ENCODE measurements at regions not wholly inside any gene's neighbourhood (a gene's known extent, or its start where the extent isn't known, plus 50 kb on each side); places are given as distances from the start of the nearest gene placed in this dataset.

GRCh38 chr7:39810710-39811109 lies 139.3 kb upstream of the CDK13 start:
- H3K4me1 Mint-ChIP-seq (ENCODE audit: unreplicated experiment): peaks cover 17% of the 10 kb centered on the region
- TF ChIP-seq, protein P1, sequence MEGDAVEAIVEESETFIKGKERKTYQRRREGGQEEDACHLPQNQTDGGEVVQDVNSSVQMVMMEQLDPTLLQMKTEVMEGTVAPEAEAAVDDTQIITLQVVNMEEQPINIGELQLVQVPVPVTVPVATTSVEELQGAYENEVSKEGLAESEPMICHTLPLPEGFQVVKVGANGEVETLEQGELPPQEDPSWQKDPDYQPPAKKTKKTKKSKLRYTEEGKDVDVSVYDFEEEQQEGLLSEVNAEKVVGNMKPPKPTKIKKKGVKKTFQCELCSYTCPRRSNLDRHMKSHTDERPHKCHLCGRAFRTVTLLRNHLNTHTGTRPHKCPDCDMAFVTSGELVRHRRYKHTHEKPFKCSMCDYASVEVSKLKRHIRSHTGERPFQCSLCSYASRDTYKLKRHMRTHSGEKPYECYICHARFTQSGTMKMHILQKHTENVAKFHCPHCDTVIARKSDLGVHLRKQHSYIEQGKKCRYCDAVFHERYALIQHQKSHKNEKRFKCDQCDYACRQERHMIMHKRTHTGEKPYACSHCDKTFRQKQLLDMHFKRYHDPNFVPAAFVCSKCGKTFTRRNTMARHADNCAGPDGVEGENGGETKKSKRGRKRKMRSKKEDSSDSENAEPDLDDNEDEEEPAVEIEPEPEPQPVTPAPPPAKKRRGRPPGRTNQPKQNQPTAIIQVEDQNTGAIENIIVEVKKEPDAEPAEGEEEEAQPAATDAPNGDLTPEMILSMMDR (IDR thresholded peaks at IDR 0.05): no peak
- no peaks in the 10 kb centered on the region for H3K9me3 Mint-ChIP-seq (ENCODE audit: unreplicated experiment)
- H3K27ac Mint-ChIP-seq (ENCODE audit: unreplicated experiment): no peak overlapping the region
- no peaks in the 10 kb centered on the region for H3K36me3 Mint-ChIP-seq (ENCODE audit: unreplicated experiment)
- no peak overlapping the region for H3K4me3 Mint-ChIP-seq (ENCODE audit: unreplicated experiment)
- H3K27me3 Mint-ChIP-seq (ENCODE audit: unreplicated experiment): peaks cover 26% of the 10 kb centered on the region
- DNase-seq (ENCODE audit: extremely low spot score, unreplicated experiment): no peak

- H3K9me3 Mint-ChIP-seq (ENCODE audit: unreplicated experiment): no peaks in the 10 kb centered on the region
- no peak overlapping the region for H3K4me3 Mint-ChIP-seq (ENCODE audit: unreplicated experiment)
- TF ChIP-seq, protein P1 (IDR thresholded peaks at IDR 0.05): no peak
- H3K27ac Mint-ChIP-seq (ENCODE audit: unreplicated experiment): no peak overlapping the region
- DNase-seq (ENCODE audit: extremely low spot score, unreplicated experiment): no peak
- H3K36me3 Mint-ChIP-seq (ENCODE audit: unreplicated experiment): no peaks in the 10 kb centered on the region
- peaks cover 17% of the 10 kb centered on the region for H3K4me1 Mint-ChIP-seq (ENCODE audit: unreplicated experiment)
- H3K27me3 Mint-ChIP-seq (ENCODE audit: unreplicated experiment): peaks cover 31% of the 10 kb centered on the region
Observed at GRCh38 chr7:39811161-39811614, 138.9 kb upstream of the CDK13 start.

- Mint-ChIP-seq H3K27ac (ENCODE audit: unreplicated experiment) (no peak overlapping the region), H3K4me1 (ENCODE audit: unreplicated experiment) (peaks cover 6% of the 10 kb centered on the region), H3K9me3 (ENCODE audit: unreplicated experiment) (no peaks in the 10 kb centered on the region), H3K36me3 (ENCODE audit: unreplicated experiment) (no peaks in the 10 kb centered on the region), H3K27me3 (ENCODE audit: unreplicated experiment) (peaks cover 79% of the 10 kb centered on the region), H3K4me3 (ENCODE audit: unreplicated experiment) (no peak overlapping the region)
- DNase-seq (ENCODE audit: extremely low spot score, unreplicated experiment): no peak
- TF ChIP-seq, protein P1 (IDR thresholded peaks at IDR 0.05): no peak
Observed at GRCh38 chr7:39816462-39817060, 133.5 kb upstream of the CDK13 start.

DNA sequence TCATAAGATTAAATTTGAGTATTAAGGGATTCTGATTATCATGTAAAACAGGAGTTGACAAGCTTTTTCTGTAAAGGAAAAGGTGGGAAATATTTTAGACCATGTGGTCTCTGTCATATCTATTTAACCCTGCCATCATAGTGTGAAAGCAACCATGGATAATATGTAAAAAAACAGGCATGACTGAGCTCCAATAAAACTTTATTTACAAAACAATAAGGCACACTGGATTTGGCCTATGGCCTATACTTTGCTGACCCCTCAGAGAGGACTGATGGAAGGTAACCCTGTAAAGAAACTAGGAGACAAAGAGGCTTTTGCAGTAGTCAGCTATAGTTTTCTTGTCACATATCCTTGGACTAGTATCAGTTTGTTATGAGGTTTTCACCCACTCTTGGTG lies 130.5 kb upstream of the CDK13 start:
- H3K9me3 Mint-ChIP-seq (ENCODE audit: unreplicated experiment): no peaks in the 10 kb centered on the region
- no peak for DNase-seq (ENCODE audit: extremely low spot score, unreplicated experiment)
- no peaks in the 10 kb centered on the region for H3K36me3 Mint-ChIP-seq (ENCODE audit: unreplicated experiment)
- peaks cover 6% of the 10 kb centered on the region for H3K4me1 Mint-ChIP-seq (ENCODE audit: unreplicated experiment)
- H3K4me3 Mint-ChIP-seq (ENCODE audit: unreplicated experiment): no peak overlapping the region
- H3K27ac Mint-ChIP-seq (ENCODE audit: unreplicated experiment): no peak overlapping the region
- TF ChIP-seq, protein P1 (IDR thresholded peaks at IDR 0.05): no peak
- H3K27me3 Mint-ChIP-seq (ENCODE audit: unreplicated experiment): peaks cover 84% of the 10 kb centered on the region

DNA sequence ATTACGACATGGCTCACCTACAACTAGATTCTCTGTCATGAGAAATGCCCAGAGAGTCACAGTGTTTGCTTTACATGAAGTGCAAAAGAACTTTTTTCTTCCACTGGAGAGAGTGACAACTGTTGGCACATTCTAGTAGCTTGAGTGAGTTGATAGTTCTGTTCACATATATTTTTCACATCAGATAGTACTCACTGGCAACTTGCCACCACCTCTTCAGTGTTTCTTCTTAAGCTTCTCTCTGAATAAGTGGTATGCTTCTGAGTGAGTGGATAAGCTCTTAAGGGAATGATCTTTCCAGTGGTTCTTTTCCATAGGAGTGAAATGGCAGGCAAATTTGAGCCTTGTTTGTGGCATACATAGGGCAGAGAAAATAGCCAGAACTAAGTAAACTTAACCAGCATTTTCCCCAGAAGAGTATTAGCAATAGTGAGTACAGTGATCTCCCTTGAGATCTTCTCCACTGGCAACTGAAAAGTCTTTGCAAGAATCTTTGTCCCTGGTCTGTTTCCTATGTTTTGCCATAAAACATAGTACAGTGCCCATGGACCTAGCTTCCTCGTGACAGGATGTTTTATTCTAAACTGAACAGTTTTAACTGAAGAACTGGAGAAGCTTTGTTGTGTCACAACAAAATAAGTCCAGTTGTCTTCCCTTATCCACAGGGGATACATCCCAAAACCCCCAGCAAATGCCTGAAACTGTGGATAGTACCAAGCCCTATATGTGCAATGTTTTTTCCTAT lies 125.4 kb upstream of the CDK13 start:
- Mint-ChIP-seq H3K4me1 (ENCODE audit: unreplicated experiment) (no peaks in the 10 kb centered on the region), H3K36me3 (ENCODE audit: unreplicated experiment) (no peaks in the 10 kb centered on the region)

More for the DNA sequence above, 125.4 kb upstream of the CDK13 start:
- Mint-ChIP-seq H3K27me3 (ENCODE audit: unreplicated experiment) (peaks cover 73% of the 10 kb centered on the region), H3K27ac (ENCODE audit: unreplicated experiment) (no peak overlapping the region), H3K9me3 (ENCODE audit: unreplicated experiment) (no peaks in the 10 kb centered on the region), H3K4me3 (ENCODE audit: unreplicated experiment) (no peak overlapping the region)
- TF ChIP-seq, protein P1 (IDR thresholded peaks at IDR 0.05): no peak
- DNase-seq (ENCODE audit: extremely low spot score, unreplicated experiment): no peak
